GM12873 (cell line): ENCODE measurements at regions not wholly inside any gene's neighbourhood (a gene's known extent, or its start where the extent isn't known, plus 50 kb on each side); places are given as distances from the start of the nearest gene placed in this dataset.

Source experiments
- TF ChIP-seq, protein P1 (sequence below): IDR thresholded peaks from 2 replicates; pipeline ENCODE4 v1.5.1; 2012; ENCODE audit warnings: low read depth, mild to moderate bottlenecking, moderate library complexity, low read length, control low read depth; ENCODE audit not compliant: insufficient read depth; ENCODE audit errors: missing control alignments

DNA sequence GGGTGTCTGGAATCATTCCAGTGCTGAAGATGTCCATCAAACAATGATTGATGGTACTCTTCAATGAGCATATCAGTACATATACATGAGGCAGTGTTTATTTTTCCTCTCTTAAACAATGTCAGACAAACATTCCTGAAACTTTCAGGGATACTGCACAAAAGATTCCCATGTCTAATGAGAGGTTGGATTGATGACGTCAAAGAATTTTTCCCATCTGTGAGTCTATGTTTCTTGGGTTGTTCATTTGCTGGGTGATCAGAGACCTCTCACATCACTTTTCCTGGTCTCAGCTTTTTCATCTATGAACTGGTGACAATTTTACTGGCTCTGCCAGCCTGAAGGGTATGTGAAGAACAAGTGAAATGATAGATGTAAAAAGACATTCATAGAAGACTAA is 325.5 kb downstream of the EN1 start:
- TF ChIP-seq, protein P1, sequence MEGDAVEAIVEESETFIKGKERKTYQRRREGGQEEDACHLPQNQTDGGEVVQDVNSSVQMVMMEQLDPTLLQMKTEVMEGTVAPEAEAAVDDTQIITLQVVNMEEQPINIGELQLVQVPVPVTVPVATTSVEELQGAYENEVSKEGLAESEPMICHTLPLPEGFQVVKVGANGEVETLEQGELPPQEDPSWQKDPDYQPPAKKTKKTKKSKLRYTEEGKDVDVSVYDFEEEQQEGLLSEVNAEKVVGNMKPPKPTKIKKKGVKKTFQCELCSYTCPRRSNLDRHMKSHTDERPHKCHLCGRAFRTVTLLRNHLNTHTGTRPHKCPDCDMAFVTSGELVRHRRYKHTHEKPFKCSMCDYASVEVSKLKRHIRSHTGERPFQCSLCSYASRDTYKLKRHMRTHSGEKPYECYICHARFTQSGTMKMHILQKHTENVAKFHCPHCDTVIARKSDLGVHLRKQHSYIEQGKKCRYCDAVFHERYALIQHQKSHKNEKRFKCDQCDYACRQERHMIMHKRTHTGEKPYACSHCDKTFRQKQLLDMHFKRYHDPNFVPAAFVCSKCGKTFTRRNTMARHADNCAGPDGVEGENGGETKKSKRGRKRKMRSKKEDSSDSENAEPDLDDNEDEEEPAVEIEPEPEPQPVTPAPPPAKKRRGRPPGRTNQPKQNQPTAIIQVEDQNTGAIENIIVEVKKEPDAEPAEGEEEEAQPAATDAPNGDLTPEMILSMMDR, result no peak

DNA sequence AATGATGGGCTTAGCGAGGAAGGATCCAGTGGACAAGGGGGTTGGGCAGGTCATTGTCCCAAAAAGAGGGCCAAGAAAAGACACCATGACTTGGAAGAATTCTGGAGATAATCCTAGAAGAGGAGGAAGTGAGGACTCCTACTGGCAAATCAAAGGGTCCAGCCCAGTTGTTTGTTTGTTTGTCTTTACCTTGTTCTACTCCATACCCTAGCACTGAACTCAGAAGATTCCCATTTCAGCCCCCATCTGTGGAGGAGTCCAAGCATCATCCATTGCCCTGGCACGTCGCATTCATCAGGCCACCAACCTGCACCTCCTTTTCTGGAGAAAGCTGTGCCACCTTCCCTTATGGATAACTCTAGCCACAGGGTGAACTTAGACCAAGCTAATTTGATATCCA is 326.2 kb downstream of the EN1 start:
- TF ChIP-seq, protein P1, result no peak

DNA sequence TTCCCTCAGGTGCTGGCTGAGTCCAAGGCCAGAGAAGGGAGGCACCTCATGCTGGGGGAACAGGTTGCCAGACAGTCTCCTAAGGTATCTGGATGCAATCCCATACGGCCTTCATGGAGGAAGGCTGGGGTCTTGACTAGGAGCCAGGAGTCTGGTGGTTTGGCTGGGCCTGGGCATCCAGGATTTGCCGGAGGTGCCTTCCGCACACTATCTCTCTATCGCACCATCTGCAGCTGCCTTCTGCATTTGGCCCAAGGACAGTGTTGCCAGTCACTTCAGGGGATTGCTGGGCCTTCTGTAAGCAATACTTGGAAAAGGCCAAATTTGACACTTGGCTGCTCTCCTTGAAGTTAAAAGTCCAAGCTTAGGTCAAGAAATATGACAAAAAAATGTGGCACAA is 327.2 kb downstream of the EN1 start:
- TF ChIP-seq, protein P1, result no peak

DNA sequence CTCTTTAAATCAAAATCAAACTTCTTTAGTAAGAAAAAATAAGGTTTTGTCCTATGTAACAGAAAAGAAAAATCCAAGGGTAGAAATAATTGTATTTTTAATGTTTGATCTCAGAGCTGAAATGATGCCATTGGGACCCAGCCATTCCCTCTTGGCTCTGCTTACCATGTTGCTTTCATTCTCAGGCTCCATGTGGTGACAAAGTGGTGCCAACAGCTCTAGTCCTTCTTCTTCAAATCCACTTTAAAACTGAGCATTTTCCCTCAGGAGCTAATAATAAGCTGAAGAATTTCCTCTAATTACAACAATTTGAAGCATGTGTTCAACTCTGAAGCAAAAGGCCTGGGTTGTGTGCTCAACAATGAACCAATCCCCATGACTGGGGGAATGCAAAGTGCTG is 327.9 kb downstream of the EN1 start:
- TF ChIP-seq, protein P1, result no peak

DNA sequence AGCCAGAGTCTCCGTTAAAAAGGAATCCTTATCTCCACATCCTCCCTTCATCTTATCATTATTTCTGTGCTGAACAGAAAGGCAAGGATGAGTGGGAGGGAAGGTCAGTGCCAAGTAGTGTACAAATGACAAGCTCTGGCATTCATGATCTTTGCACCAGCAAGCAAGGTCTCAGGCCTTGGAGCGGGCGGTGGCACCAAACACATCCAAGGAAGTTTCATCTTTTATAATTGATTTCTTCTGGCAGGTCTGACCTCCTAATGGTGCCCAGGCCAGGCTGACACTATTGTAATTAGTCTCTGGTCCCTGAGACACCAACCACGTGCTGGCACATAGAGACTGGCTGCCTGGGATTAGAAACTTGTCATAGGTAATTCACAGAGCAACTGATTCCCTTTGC is 336.6 kb downstream of the EN1 start:
- TF ChIP-seq, protein P1, result no peak

DNA sequence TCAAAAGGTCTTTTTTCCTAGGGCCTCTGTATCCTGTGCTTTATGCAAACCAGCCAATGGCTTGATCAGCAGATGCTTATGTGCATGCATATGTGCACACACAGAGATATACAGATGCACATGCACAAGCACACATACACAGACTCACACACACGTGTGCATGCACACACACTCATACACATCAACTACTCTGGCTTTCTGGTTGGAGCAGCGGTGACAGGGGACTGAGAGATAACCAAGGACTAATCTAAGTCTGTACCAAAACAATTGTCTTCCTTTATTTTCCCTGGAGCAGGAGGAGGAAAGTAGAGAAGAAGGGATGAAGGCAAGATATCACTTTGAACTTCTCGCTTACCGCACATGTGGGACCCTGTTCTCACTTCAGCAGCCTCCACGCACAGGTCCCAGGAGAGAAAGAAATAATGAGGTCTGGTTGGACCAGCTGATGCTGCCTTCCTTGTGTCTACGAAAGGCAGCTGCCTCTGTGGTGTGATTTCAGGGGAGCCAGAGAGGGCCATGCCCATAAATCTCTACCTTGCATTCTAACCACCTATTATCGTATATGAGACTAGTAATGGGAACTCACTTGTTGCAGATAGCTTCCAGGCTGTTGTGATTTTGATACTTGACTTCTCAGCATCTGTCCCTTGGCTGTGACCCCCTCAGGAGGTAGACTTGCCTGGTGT is 338.0 kb downstream of the EN1 start:
- TF ChIP-seq, protein P1, result no peak

DNA sequence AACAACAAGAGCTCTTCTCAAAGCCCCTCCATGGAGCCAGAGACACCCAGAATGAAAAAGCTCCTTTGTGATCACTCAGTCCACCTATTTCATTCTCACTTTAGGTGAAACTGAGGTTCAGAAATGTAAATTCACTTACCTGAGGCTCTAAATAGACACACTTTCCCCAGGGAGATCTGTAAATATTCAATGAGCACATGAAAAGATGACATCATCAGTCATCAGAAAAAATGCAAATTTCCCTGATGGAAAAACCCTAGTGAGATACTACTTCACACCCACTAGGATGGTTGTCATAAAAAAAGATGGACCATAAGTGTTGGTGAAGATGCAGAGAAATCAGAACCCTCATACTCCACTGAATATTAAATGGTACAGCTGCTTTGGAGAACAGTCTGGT is 339.2 kb downstream of the EN1 start:
- TF ChIP-seq, protein P1, result no peak
